Endothelial cell of umbilical vein (primary cell): ENCODE measurements at regions not wholly inside any gene's neighbourhood (a gene's known extent, or its start where the extent isn't known, plus 50 kb on each side); places are given as distances from the start of the nearest gene placed in this dataset.

Experiments used
- BruUV-seq: library from RNA; stranded (reverse); fragments of 400-500 nt; replicated peaks from 2 replicates; lab custom pipeline; 2021; lab: Mats Ljungman, UMichigan
- CTCF ChIA-PET: fragments of 300-600, 350-600 bp; sonication (Branson Sonifier 250); formaldehyde crosslinking; loops from one replicate; lab custom pipeline; 2021; ENCODE audit warnings: antibody characterized with exemption, inconsistent platforms; lab: Charles Lee
- POLR2A ChIA-PET: fragments of 300-600, 350-600 bp; sonication (Branson Sonifier 250); formaldehyde crosslinking; loops from one replicate; lab custom pipeline; 2021; ENCODE audit warnings: antibody characterized with exemption, inconsistent platforms; lab: Charles Lee
- DNase-seq: peaks from one replicate; pipeline ENCODE4 v3.0.0-alpha.2; 2011; ENCODE audit warnings: low read depth, low spot score
- FAIRE-seq: peaks from 2 replicates; lab custom pipeline; 2011; peaks lifted over from hg19 to GRCh38; lab: Jason Lieb, UNC
- H2AFZ ChIP-seq: 2 replicates; pipeline ENCODE4 v1.6.0; 2012; ENCODE audit warnings: low read depth, low read length, control low read depth, inconsistent platforms
- H3K27ac ChIP-seq: 2 replicates; pipeline ENCODE4 v1.5.1; 2011; ENCODE audit warnings: low read depth, mild to moderate bottlenecking, control low read depth, low read length, moderate library complexity; ENCODE audit not compliant: insufficient read depth
- H3K27me3 ChIP-seq, 2 experiments: 2 replicates each; pipeline versions ENCODE4 v1.6.0 to v1.6.1; 2011; ENCODE audit warnings: low read length in 2 of 2, mixed read lengths in 1 of 2; ENCODE audit not compliant: control insufficient read depth in 2 of 2, insufficient read depth in 2 of 2
- H3K36me3 ChIP-seq, 2 experiments: 2 replicates in 1 of 2; 3 replicates in 1 of 2; pipeline ENCODE4 v1.5.1; 2011; ENCODE audit warnings: low read length in 2 of 2, mild to moderate bottlenecking in 1 of 2, moderate library complexity in 1 of 2; ENCODE audit not compliant: control insufficient read depth in 2 of 2, insufficient read depth in 2 of 2; ENCODE audit errors: extremely low read depth in 1 of 2
- H3K4me1 ChIP-seq: 3 replicates; pipeline ENCODE4 v1.5.1; 2011; ENCODE audit warnings: mild to moderate bottlenecking, low read length; ENCODE audit not compliant: control insufficient read depth, insufficient read depth; ENCODE audit errors: extremely low read depth
- H3K4me2 ChIP-seq: 2 replicates; pipeline ENCODE4 v1.6.1; 2011; ENCODE audit warnings: low read length, control low read depth, mixed read lengths; ENCODE audit not compliant: insufficient read depth
- H3K4me3 ChIP-seq, 3 experiments: fragments of 200-600 bp in 1 of 3; sonication (generic), shearing (Covaris generic) in 1 of 3; replicated peaks in 1 of 3; 2 replicates each; pipeline ENCODE4 v1.5.1; 2011 to 2016; ENCODE audit warnings: control low read depth in 3 of 3, low read length in 3 of 3, mild to moderate bottlenecking in 2 of 3, inconsistent platforms in 1 of 3, low read depth in 1 of 3, moderate library complexity in 1 of 3; ENCODE audit not compliant: insufficient read depth in 1 of 3
- H3K79me2 ChIP-seq: 2 replicates; pipeline ENCODE4 v1.6.0; 2012; ENCODE audit warnings: low read length, inconsistent platforms; ENCODE audit not compliant: control insufficient read depth, insufficient read depth
- H3K9ac ChIP-seq: replicated peaks from 2 replicates; pipeline ENCODE3; 2011; ENCODE audit warnings: low read length, control low read depth; ENCODE audit not compliant: insufficient read depth; ENCODE audit errors: extremely low read depth
- H3K9me1 ChIP-seq: replicated peaks from 3 replicates; pipeline ENCODE4 v1.6.0; 2011; ENCODE audit warnings: mild to moderate bottlenecking, low read length; ENCODE audit not compliant: control insufficient read depth, insufficient read depth; ENCODE audit errors: extremely low read depth
- H3K9me3 ChIP-seq: replicated peaks from 2 replicates; pipeline ENCODE4 v1.5.1; 2012; ENCODE audit warnings: low read length, inconsistent platforms; ENCODE audit not compliant: control insufficient read depth, insufficient read depth
- H4K20me1 ChIP-seq: replicated peaks from 2 replicates; pipeline ENCODE3; 2011; ENCODE audit warnings: mild to moderate bottlenecking, low read length; ENCODE audit not compliant: control insufficient read depth, insufficient read depth; ENCODE audit errors: extremely low read depth
- CTCF ChIP-seq, 2 donors: IDR thresholded peaks; 1 replicate in 1 of 2; 2 replicates in 1 of 2; pipeline ENCODE4 v1.5.1; 2011; ENCODE audit warnings: low read length in 2 of 2, mild to moderate bottlenecking in 2 of 2, moderate library complexity in 2 of 2, control low read depth in 1 of 2, inconsistent platforms in 1 of 2, low read depth in 1 of 2; ENCODE audit not compliant: insufficient read depth in 1 of 2; ENCODE audit errors: extremely low read depth in 1 of 2
- EZH2 ChIP-seq: IDR thresholded peaks from 2 replicates; pipeline ENCODE4 v1.6.1; 2012; ENCODE audit warnings: borderline replicate concordance, low read depth, mild to moderate bottlenecking, moderate library complexity, low read length, inconsistent platforms; ENCODE audit not compliant: severe bottlenecking
- FOS ChIP-seq: IDR thresholded peaks from 2 replicates; pipeline ENCODE4 v1.6.1; 2011; ENCODE audit warnings: mild to moderate bottlenecking, low read length, moderate library complexity, borderline replicate concordance; ENCODE audit not compliant: insufficient read depth
- GATA2 ChIP-seq: IDR thresholded peaks from 2 replicates; pipeline ENCODE4 v1.7.0; 2011; ENCODE audit warnings: low read depth, mild to moderate bottlenecking, moderate library complexity, mixed read lengths, low read length; ENCODE audit not compliant: insufficient read length, insufficient read depth
- JUN ChIP-seq: IDR thresholded peaks from 2 replicates; pipeline ENCODE4 v1.6.1; 2011; ENCODE audit warnings: borderline replicate concordance, low read depth; ENCODE audit not compliant: insufficient read length, insufficient read depth
- MAX ChIP-seq: IDR thresholded peaks from 2 replicates; pipeline ENCODE4 v1.6.1; 2011; ENCODE audit not compliant: insufficient read depth, insufficient read length
- MYC ChIP-seq: IDR thresholded peaks from one replicate; pipeline ENCODE4 v1.6.1; 2011; ENCODE audit warnings: mild to moderate bottlenecking, low read depth, low read length
- POLR2A ChIP-seq: IDR thresholded peaks from 2 replicates; pipeline ENCODE4 v1.6.1; 2012; ENCODE audit warnings: low read depth, mild to moderate bottlenecking, control low read depth, low read length
- POLR2AphosphoS5 ChIP-seq: IDR thresholded peaks from 2 replicates; pipeline ENCODE4 v1.6.1; 2012; ENCODE audit warnings: low read depth, mild to moderate bottlenecking, control low read depth, low read length, moderate library complexity; ENCODE audit not compliant: insufficient read depth
- dilution Hi-C: fragments of 300-500 bp; cut with MboI; formaldehyde crosslinking; loops from one replicate; pipeline ENCODE4 v1.15.0; 2019; ENCODE audit warnings: low sequenced_read_pairs; ENCODE audit not compliant: extremely low pct_ligation_motif_present
- intact Hi-C: fragments of 100-400 bp; cut with micrococcal nuclease; formaldehyde crosslinking; loops from one replicate; pipeline ENCODE4 v1.10.0; 2022

GRCh38 chr7:67588631-67589030, 592.0 kb downstream of the TYW1 start:
- CTCF ChIA-PET, result no interaction called here
- BruUV-seq, result no TSS peak
- DNase-seq (no peak), FAIRE-seq (no peak)
- Histone ChIP-seq H3K4me1 (no peaks in the 10 kb centered on the region), H3K79me2 (no peaks in the 10 kb centered on the region), H4K20me1 (no peaks in the 10 kb centered on the region), H3K9me1 (no peaks in the 10 kb centered on the region), H3K27me3 (no peaks in the 10 kb centered on the region), H2AFZ (no peak overlapping the region), H3K9me3 (peaks cover 7% of the 10 kb centered on the region), H3K36me3 (no peaks in the 10 kb centered on the region), H3K4me2 (no peak overlapping the region), H3K9ac (no peak overlapping the region), H3K27ac (no peak overlapping the region), H3K4me3 (no peak overlapping the region)
- POLR2A ChIA-PET, result no interaction called here
- intact Hi-C loops, result no loop called here
- dilution Hi-C loops, result no loop called here
- no peak for TF ChIP-seq GATA2
- no peak for TF ChIP-seq MAX
- TF ChIP-seq EZH2, result no peak
- no peak for TF ChIP-seq CTCF (IDR thresholded peaks at IDR 0.05; ENCODE audit: extremely low read depth in 1 of 2, insufficient read depth in 1 of 2, low read depth in 1 of 2, low read length in 2 of 2)
- no peak for TF ChIP-seq JUN
- no peak for TF ChIP-seq FOS
- TF ChIP-seq MYC, result no peak
- no peak for TF ChIP-seq POLR2AphosphoS5
- no peak for TF ChIP-seq POLR2A
